IPS DF 4.7 (cell line): ENCODE measurements at regions not wholly inside any gene's neighbourhood (a gene's known extent, or its start where the extent isn't known, plus 50 kb on each side); places are given as distances from the start of the nearest gene placed in this dataset.
"Not testable (repeated sequence)": the region's sequence is repeated elsewhere in the genome, so short reads cannot be mapped to it uniquely, and the experiment has no call there.

Source experiments
- DNase-seq: peaks from one replicate; pipeline ENCODE4 v3.0.0-alpha.2; 2013; ENCODE audit warnings: low spot score; ENCODE audit errors: extremely low read depth

DNA sequence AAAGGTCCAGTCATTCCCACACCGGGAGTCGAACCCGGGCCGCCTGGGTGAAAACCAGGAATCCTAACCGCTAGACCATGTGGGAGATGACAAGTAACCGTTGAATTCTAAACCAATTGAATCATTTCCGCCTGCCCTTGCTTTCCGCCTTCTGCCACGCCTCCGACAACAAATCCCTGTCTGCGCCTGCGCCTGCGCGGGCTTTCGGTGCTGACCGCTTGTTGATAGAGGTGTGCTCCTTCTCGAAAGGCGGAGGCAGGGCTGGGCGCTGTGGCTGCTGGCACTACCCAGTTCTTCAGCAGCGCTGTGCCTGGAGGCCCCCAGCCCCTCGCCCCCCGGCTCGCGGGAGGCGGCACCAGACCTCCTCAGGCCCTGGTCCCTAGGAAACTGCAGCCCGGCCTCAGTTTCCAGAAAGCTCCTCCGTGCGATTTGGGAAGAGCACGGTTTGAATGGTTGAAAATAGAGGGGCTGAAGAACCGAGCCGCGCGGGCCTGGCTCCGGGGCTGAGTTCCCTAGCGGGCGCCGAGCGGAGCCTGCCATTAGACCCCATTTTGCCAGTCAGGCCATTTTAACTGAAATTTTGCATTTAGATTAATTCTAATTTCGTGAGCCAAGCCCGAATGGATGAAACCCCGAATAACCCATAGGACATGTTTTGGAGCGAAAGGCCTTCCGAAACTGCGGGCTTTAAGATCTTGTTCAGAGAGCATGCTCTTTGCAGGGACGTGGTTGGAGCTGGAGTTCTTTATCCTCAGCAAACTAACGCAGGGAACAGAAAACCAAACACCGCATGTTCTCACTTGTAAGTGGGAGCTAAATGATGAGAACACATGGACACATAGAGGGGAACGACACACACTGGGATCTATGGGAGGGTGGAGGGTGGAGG is 219.3 kb upstream of the ATP10A start:
- peak; percentile 76 for DNase-seq

DNA sequence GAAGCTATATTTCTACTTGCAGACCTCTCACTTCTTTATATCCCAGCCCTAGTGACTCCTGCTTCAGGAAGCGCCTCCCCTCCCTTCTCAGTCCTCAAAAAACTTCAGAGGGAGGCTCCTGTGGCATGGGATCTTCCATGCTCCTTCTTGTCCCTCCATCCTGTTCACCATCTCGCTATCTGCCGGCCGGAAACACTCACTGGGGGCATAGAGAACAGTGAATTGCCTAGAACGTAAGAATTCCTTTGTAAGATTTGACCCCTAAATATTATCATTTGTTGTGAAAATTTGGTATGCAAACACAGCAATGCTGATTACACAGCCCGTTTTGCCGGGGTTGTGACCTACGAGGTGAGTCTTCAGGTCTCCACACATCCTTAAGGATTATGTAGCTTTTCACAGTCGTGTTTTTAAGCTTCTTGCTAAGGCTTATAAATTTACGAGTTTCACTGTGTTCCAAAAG is 218.7 kb upstream of the ATP10A start:
- no peak for DNase-seq

DNA sequence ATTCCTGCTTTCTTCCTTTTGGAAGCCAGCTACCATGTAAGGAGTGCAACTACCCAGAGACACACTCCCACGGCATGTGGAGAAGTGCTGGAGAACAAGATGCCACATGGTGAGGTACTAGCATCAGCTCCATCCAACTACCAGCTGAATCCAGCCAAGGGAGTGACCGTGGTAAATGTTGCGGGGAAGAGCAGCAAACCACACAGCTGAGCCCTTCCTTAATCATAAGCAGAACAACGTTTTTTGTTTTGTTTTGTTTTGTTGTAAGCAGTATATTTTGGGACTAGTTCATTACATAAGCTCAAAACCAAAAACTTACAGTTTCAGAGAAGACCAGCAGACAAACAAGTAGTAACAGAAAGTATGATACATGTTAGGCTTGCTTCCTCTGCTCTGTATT is 212.6 kb upstream of the ATP10A start:
- no peak for DNase-seq

DNA sequence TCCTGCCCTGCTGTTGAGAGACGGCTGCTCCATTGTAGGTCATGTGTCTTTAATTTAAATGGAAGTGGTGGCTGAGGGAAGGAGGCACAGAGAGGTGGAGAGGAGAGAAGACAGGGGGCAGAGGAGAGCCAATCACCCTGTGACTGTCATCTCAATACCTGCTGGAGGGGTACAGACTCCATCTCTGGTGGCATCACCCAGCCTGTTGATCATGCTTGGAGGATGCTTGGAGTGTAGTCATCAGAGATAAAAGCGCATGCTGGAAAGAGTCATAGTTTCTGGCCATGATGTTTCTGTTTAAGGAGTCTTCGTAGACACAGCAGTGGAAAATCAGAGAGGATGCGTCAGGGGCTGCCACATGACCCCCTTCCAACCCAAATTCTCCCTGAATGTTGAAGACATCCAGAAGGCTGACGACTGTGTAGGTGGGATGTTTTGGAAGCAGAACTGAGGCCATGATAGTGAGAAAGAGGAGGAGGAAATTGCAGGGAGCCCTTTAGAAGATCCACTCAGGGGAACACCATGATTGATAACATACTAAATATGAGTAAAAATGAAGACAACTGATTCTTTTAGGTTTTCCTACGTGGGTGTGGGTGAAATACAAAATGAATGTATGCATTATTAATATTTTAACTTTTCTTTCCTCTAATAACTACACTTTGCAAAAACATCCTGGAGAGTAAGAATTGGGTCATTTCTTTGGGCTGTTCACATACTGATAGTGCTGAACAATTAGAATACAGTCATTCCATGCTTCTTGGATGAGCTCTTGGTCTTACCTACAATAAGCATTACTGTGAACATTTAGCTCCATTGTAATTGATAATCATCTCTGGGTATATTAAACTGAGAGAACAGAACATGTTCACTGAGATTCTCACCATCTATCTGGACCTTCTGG is 210.6 kb upstream of the ATP10A start:
- DNase-seq = no peak

DNA sequence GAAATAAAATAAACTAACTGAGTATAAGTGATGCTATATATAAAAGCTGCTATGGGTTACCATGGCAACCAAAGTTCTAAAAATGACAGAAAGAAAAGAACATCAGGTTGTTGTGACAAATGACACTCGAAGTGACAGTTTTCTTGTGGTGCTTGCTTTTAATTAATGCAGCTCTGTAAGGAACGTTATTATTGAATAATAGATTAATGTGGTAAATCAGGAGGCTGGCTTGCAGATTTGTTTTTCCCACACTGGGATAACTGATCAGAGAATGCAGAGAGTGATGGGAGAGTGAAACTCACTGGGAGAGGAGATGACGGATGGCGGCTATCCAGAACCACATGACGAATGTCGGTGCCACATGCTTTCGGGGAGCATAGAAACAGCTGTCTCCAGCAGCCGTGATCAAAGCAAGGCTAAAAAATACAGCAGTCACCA is 207.0 kb upstream of the ATP10A start:
- DNase-seq = no peak

DNA sequence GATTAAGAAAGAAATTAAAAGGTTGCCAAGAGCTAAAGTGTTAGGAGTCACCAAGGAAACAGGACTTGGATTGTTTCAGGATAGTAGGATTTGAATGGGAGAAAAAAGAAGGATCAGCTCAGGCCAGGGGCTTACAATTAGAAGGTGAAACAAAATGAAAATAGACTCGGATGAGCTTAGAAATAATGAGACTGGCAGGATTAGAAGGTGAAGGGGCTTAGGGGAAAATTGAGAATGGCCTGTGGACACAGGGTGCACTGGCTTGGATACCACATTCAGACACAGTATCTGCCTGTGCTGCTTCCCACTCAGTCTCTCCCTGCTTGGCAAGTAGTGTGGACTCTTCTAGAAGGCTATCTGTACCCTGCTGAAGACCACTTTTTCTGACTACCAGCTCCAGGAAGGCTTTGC is 206.1 kb upstream of the ATP10A start:
- no peak for DNase-seq

DNA sequence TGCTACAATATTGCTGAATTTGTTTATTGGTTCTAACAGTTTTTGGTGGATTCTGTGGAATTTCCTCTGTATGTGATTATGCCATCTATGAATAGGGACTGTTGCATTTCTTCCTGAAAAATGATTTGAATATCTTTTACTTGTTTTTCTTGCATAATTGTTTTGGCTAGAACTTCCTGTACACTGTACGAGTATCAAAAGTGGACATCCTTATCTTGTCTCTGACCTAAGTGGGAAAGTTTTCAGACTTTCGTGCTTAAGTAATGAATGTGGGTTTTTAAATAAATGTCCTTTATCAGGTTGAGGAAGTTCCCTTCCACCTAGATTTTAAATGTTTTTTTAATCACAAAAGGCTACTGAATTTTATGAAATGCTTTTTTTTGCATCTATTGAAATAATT is 203.8 kb upstream of the ATP10A start:
- no peak for DNase-seq

DNA sequence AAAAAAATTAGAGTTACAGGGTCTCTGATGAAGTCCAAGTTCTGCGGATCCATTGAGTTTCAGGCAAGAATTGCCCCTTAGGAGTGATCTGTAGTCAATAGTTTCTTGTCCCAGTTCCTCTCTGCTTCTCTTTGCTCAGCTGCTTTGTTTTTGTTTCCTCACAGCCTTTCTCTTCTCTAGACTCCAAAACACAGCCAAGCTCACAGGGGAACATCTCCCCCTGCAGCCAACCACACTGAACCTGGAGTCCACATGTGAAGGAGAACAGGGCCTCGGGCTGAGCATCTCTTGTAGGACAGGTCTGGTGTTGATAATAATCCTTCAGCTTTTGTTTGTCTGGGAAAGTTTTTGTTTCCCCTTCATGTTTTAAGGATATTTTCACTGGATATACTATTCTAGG is 202.6 kb upstream of the ATP10A start:
- no peak for DNase-seq

DNA sequence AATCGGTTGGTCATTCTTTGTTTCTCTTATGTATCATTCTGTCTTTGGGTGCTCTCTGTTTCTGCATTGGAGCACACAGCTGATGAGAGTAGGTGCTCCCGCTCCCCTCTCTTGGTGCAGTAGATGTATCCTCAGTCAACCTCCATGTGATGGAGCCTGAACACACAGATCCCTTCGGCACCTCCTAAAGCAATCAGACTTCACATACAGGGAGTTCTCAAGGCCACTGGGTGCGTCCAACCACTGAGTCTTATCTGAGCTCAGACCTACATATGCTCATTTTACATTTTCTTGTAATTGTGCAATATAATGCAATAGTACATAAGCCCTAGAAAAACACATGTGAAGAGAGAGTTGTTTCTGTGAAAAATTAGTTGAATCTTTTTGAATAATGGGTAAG is 198.1 kb upstream of the ATP10A start:
- no peak for DNase-seq

DNA sequence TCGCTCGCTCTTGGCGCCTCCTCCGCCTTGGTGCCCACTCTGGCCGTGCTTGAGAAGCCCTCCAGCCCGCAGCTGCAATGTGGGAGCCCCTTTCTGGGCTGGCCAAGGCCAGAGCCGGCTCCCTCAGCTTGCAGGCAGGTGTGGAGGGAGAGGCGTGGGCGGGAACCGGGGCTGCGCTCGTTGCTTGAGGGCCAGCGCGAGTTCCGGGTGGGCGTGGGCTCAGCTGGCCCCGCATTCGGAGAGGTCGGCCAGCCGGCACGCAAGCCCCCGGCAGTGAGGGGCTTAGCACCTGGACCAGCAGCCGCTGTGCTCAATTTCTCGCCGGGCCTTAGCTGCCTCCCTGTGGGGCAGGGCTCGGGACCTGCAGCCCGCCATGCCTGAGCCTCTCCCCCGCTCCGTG is 193.6 kb upstream of the ATP10A start:
- not testable (repeated sequence) for DNase-seq

DNA sequence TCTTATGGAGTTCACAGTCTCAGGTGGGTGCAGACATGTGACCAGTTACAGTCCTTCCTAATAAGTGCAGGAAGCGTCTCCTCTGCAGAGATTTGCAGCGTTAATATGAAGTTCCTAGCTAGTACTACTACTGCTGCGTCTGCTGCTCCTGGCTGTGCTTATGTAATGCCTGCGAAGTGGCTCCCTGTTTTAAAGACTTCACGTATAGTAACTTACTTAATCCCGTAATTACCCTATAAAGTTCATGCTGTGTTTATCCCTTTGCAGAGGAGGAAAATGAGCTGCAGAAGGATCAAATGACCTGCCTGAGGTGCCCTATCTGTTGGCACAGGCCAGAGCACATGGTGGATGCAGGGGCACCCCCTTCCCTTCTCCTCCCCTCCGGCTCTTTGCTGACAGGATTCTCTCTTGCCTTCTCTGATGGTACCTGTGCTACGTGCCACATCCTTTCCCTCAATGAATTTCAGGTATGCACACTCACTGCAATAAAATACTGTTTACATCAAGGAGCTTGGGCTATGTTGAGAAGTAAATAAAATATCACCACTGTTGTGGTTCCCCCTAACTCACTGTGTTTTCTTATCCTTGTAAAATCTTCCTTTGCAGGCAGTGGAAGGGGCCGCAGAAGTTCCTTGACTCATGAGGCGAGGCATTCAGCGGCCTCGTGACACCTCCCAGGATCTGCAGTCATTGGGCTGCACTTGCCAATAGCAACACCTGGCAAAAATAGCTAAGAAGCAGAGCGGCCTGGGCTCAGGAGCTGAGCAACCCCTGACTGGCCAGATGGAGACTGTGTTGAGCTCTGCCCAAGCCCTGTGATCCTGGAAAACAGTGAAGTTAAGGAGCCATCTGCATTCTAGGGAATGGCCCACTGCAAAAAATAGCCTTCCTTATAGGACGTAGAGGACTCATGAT is 188.9 kb upstream of the ATP10A start:
- no peak for DNase-seq

DNA sequence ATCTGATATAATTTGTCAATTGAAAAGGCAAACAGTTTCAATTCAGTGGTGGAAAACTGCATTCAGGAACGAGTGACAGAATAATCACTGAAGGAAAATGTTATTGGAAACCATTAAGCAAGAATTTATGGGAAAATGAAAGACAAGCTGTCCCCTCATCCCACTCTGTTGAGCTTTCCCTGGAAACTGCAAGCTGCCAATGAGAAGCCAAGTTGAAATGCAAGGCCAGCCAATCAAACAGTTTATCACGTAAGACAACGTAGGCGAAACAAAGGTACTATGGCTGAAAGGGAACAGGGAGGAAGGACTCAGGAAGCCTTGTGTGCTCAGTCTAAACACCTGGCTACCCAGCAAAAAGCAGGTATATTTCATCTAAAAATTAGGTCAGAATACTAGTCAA is 187.9 kb upstream of the ATP10A start:
- DNase-seq = no peak

DNA sequence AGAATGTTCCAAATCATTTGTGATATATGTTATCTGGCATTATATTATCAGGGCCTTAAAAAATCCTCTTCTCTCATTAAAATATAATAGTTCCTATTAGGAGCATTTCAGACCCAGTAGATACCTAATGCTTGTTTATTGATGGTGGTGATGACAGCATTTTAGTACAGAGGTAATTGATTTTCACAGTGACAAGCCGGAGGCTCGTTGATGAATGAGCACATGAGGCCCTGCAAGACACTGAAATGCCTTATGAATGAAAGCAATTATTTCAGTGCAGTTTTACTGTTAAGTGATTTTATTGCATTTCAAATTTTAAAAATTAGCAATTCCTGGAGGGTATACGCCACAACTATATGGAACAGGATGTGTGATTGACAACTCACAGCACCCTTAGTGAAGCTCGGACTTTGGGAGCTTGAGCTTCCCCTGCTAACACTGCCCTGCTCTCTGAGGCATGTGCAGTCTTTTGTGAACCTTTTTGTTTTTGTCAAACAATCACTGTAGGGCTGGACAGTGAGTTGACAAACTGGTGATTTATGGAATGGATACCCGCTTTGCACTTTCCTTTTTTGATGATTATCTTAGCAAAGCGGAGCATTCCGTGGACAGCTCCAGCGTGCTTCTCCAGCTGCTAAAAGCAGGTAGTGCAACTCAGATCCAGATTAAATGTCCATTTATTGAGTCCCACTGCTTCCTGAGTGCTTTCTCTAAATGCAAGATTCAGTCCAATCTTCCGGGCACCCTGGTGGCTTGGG is 187.0 kb upstream of the ATP10A start:
- DNase-seq = no peak

DNA sequence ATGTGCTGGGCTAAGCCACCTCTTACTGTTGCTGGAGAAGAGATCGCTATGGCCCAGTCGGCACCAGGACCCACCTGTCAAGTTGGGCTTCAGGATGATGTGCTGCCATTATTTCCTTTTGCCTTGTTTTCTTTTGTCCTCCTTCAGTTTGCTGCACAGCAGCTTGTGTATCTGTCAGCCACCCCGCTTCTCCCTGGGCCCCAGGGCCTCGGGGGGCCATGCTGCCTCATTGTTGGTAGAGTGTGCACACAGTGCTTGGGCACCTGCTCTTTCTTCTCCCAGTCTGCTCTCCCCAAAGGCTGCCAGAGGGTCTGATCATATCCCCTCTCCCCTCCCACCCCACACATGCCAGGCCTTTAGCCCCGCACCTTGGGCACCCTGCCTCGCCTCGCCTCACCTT is 185.5 kb upstream of the ATP10A start:
- no peak for DNase-seq

DNA sequence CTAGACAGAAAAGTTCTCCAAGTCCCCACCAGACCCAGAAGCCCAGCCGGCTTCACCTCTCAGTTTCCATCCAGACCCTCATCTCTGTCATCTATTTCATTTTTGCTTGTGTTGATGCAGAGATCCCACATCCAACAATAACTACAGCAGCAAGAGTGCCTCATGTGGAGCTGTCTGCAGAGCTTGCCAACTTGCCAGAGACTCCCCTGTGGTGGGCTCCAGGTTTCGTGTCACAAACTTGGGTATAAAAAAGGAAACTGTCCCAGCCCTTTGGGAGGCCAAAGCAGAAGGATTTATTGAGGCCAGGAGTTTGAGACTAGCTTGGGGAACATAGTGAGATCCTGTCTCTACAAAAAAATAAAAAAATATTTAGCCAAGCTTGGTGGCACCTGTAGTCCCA is 182.4 kb upstream of the ATP10A start:
- DNase-seq = no peak

DNA sequence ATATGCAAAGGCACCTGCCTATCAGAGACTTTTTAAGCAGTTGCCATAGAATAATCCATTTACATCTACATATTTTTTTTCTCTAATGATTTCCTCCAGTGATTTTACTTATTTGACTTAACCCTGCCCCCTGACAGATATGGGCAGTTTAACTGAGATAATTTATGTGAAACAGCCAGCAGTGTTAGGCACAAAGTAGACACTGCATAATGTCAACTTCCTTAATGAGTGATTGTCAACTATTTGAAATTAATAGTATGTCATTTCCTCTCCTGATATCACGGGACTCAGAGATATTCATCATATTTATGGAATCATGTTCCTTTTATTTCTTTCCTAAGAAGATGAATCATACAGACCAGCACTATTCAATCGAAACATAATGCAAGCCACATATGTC is 179.9 kb upstream of the ATP10A start:
- DNase-seq = no peak

DNA sequence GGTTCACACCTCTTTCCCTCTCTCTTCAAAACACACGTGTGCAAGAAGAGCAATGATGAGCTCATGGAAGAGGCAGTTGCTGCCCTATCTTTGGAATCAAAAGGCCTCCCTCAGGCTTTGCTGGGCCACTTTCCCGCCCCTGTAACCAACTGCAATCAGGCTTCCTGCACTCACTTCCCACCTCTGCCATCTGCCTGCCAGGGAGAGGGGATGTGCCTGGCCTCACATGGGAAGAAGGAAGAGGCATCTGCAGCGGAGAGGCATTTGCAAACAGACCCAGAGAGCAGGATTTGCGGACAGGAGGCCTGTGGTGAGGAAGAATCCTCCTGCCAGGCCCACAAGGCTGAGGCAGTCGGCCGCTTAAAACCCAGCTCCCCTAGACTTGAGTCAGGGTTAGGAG is 175.6 kb upstream of the ATP10A start:
- no peak for DNase-seq

DNA sequence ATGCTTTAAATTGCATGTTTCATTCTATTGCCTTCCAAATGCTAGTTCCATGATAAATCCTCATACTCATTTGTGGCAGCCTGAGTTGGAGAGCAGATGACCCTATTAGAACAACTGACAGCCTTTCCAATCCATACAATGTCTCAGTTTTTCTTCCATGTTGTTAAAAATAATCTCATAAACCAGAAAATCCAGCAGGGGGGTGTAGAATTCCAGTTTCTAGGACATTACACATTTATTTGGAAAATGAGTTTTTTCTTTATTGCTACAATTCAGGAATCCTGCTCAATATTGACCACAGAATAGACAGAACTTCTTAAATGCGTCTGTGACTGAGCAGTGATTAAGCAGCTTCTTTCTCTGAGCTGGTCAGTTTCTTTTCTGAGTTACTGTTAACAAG is 174.2 kb upstream of the ATP10A start:
- DNase-seq = no peak

DNA sequence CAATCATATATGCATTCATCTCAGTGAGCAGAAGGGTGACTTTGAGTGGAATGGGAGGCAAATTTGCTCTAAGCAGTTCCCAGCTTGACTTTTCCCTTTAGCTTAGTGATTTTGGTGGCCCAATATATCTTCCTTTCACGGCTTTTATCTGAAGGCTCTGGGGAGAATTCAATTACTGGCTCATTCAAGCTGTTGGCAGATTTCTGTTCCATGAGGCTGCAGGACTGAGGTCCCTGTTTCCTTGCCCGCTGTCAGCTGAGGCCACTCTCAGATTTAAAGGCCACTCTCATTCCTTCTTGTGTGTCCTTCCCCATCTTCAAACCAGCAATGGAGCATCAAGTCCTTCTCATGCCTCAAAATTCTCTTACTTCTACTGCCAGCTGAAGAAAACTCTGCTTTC is 170.4 kb upstream of the ATP10A start:
- no peak for DNase-seq

DNA sequence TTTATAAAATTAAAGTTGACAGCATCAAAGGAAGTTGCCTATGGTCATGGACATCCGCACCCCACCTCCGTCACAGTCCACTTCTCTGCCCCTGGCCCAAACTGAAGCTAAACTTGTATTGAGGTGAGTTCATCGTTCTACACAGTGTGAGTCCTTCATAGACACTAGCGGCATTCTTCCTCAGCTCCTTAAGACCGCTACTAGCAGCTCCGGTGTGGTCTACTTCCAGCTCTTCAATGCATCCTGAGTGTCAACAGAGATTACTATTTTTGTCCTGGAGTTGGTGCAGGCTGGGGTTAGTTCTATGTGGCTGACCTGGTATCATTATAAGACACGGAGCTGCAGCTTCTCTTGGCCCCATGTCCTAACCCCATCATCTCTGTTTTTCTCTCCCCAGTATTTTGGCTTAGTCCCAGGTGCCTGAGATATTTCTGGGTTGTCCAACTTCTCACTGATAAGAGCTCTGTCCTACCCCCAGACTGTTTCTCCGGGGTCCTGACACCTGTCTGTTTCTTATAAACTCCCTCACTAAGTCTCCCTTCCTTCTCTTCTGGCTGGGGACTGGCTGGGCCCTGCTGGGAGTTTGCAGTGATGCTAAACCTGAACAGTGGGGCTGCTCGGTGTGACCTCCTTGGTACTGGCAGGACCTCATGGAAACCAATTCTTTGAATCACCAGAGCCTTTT is 169.2 kb upstream of the ATP10A start:
- no peak for DNase-seq
